CD4-positive, alpha-beta T cell (primary cell): ENCODE measurements at regions not wholly inside any gene's neighbourhood (a gene's known extent, or its start where the extent isn't known, plus 50 kb on each side); places are given as distances from the start of the nearest gene placed in this dataset.
A peak's percentile ranks its signal among the peaks of the same experiment; 100 is the strongest.

ENCODE experiments used
- ATAC-seq: fragments of 200-7000 bp; cut with Tn5 transposase; one replicate; pipeline ENCODE4 v1.10.0; 2022; ENCODE audit warnings: mild to moderate bottlenecking; ENCODE audit not compliant: poor library complexity
- CTCF ChIA-PET: fragments of 350-600 bp; sonication (Branson Sonifier 250); formaldehyde crosslinking; loops from one replicate; lab custom pipeline; 2021; ENCODE audit warnings: antibody characterized with exemption, inconsistent platforms; lab: Charles Lee
- POLR2A ChIA-PET: fragments of 350-600 bp; sonication (Branson Sonifier 250); formaldehyde crosslinking; loops from one replicate; lab custom pipeline; 2021; ENCODE audit warnings: antibody characterized with exemption, inconsistent platforms; lab: Charles Lee
- DNase-seq, 14 experiments: peaks; one replicate each; pipeline ENCODE4 v3.0.0-alpha.2; 2013 to 2020; ENCODE audit warnings: mixed read lengths in 2 of 14
- H3K27ac ChIP-seq, 2 donors: one replicate each; pipeline versions ENCODE4 v1.5.1 to v1.7.0; 2013; ENCODE audit warnings: low read length in 2 of 2, low read depth in 1 of 2, mild to moderate bottlenecking in 1 of 2
- H3K27me3 ChIP-seq, 2 experiments: 1 replicate in 1 of 2; 2 replicates in 1 of 2; pipeline versions ENCODE4 v1.6.1 to v1.7.0; 2013; ENCODE audit warnings: low read length in 2 of 2, control low read depth in 1 of 2, mild to moderate bottlenecking in 1 of 2, moderate library complexity in 1 of 2; ENCODE audit not compliant: insufficient read depth in 2 of 2, control insufficient read depth in 1 of 2
- H3K36me3 ChIP-seq: one replicate; pipeline ENCODE4 v1.6.1; 2013; ENCODE audit warnings: low read length, control low read depth; ENCODE audit not compliant: insufficient read depth
- H3K4me1 ChIP-seq: one replicate; pipeline ENCODE4 v1.6.1; 2013; ENCODE audit warnings: low read length, control low read depth; ENCODE audit not compliant: insufficient read depth
- H3K4me3 ChIP-seq: one replicate; pipeline ENCODE4 v1.5.1; 2013; ENCODE audit warnings: mild to moderate bottlenecking, low read length, moderate library complexity
- H3K9me3 ChIP-seq, 2 experiments: 1 replicate in 1 of 2; 2 replicates in 1 of 2; pipeline versions ENCODE4 v1.6.1 to v1.7.0; 2013; ENCODE audit warnings: low read length in 2 of 2, mild to moderate bottlenecking in 2 of 2, control low read depth in 1 of 2, moderate library complexity in 1 of 2; ENCODE audit not compliant: control insufficient read depth in 1 of 2, insufficient read depth in 1 of 2
- H3K27ac Mint-ChIP-seq: one replicate; pipeline ENCODE4 v1.8.0; 2020; ENCODE audit warnings: mixed read lengths
- H3K27me3 Mint-ChIP-seq: one replicate; pipeline ENCODE4 v1.8.0; 2021; ENCODE audit warnings: mixed read lengths
- H3K36me3 Mint-ChIP-seq: one replicate; pipeline ENCODE4 v1.8.0; 2021; ENCODE audit warnings: low read depth, mixed read lengths
- H3K4me1 Mint-ChIP-seq: one replicate; pipeline ENCODE4 v1.8.0; 2021; ENCODE audit warnings: low read depth, mixed read lengths
- H3K4me3 Mint-ChIP-seq: one replicate; pipeline ENCODE4 v1.8.0; 2020; ENCODE audit warnings: mild to moderate bottlenecking, mixed read lengths
- H3K9me3 Mint-ChIP-seq: one replicate; pipeline ENCODE4 v1.8.0; 2020; ENCODE audit warnings: mixed read lengths
- intact Hi-C, 2 experiments: fragments of 100-400 bp; cut with DNase I in 1 of 2; cut with micrococcal nuclease in 1 of 2; formaldehyde crosslinking; loops; one replicate each; pipeline versions ENCODE4 v1.15.1 to v1.9.0; 2023 to 2025; cut with DNase I, micrococcal nuclease
- TF ChIP-seq, protein P1 (sequence below): fragments of 200-600 bp; IDR thresholded peaks from one replicate; pipeline ENCODE4 v1.8.0; 2022; ENCODE audit warnings: antibody characterized with exemption, mild to moderate bottlenecking

GRCh38 chr3:24683090-24683489 lies 188.4 kb upstream of the THRB start:
- no peak for ATAC-seq
- TF ChIP-seq, protein P1, sequence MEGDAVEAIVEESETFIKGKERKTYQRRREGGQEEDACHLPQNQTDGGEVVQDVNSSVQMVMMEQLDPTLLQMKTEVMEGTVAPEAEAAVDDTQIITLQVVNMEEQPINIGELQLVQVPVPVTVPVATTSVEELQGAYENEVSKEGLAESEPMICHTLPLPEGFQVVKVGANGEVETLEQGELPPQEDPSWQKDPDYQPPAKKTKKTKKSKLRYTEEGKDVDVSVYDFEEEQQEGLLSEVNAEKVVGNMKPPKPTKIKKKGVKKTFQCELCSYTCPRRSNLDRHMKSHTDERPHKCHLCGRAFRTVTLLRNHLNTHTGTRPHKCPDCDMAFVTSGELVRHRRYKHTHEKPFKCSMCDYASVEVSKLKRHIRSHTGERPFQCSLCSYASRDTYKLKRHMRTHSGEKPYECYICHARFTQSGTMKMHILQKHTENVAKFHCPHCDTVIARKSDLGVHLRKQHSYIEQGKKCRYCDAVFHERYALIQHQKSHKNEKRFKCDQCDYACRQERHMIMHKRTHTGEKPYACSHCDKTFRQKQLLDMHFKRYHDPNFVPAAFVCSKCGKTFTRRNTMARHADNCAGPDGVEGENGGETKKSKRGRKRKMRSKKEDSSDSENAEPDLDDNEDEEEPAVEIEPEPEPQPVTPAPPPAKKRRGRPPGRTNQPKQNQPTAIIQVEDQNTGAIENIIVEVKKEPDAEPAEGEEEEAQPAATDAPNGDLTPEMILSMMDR: no peak
- ChIA-PET POLR2A (no interaction called here), CTCF (no interaction called here)
- no peak overlapping the region for H3K4me3 ChIP-seq
- Mint-ChIP-seq H3K27me3 (peaks cover 8% of the 10 kb centered on the region), H3K9me3 (no peaks in the 10 kb centered on the region), H3K27ac (no peak overlapping the region), H3K4me1 (no peaks in the 10 kb centered on the region), H3K4me3 (no peak overlapping the region), H3K36me3 (no peaks in the 10 kb centered on the region)
- H3K9me3 ChIP-seq: peaks cover 0 to 6% of the 10 kb centered on the region in 2 experiments
- H3K27me3 ChIP-seq: no peaks in the 10 kb centered on the region
- no peaks in the 10 kb centered on the region for H3K4me1 ChIP-seq
- H3K36me3 ChIP-seq: no peaks in the 10 kb centered on the region
- no peak overlapping the region for H3K27ac ChIP-seq
- no peak for DNase-seq
- intact Hi-C loops: no loop called here

DNA sequence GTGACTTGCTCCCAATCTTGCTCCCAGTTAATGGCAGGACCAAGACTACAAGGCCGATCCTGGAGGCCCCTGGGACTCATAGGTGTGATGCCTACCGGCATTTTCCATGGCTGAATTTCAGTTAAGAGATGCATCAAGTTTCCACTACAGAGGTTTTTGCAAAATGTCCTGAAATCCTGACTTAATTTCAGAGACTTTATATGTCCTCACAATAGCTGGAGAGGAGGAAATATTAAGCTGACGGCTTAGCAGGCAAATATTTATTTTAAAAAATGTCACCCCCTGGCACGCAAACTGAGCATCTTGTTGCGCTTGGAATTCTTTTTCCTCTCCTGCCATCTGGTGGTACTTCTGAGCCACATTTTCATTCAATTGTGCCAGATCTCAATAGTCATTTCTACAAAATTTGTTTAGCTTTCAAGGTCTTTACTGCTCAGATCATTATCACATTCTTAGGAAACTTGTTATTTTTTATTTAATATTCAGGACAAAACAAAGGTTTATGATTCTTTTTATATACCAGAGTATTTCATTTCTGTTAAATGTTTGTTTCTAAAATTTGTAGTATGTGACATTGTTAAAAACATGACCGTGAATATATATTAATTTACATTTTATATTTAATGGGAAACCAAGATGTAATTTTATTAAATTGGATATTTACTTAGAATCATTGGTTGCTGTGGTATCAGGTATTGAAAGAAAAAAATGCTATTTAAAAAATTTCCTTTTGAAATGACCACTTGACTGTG lies 189.2 kb upstream of the THRB start:
- H3K27ac ChIP-seq: no peak overlapping the region
- Mint-ChIP-seq H3K4me3 (no peak overlapping the region), H3K36me3 (no peaks in the 10 kb centered on the region), H3K27ac (no peak overlapping the region), H3K27me3 (peaks cover under 1% of the 10 kb centered on the region), H3K9me3 (no peaks in the 10 kb centered on the region), H3K4me1 (no peaks in the 10 kb centered on the region)
- H3K27me3 ChIP-seq: no peaks in the 10 kb centered on the region
- no peak overlapping the region for H3K4me3 ChIP-seq
- peak in 1 of 14 experiments; percentile 8 for DNase-seq
- ATAC-seq: no peak
- intact Hi-C loops: no loop called here
- H3K4me1 ChIP-seq: no peaks in the 10 kb centered on the region
- peaks cover 0 to 6% of the 10 kb centered on the region in 2 experiments for H3K9me3 ChIP-seq
- POLR2A ChIA-PET: no interaction called here
- TF ChIP-seq, protein P1: no peak
- CTCF ChIA-PET: no interaction called here
- no peaks in the 10 kb centered on the region for H3K36me3 ChIP-seq

- Histone ChIP-seq H3K4me1 (no peaks in the 10 kb centered on the region), H3K9me3 (peaks cover 0 to 6% of the 10 kb centered on the region in 2 experiments), H3K27me3 (no peaks in the 10 kb centered on the region), H3K4me3 (no peak overlapping the region), H3K27ac (no peak overlapping the region), H3K36me3 (no peaks in the 10 kb centered on the region)
- POLR2A ChIA-PET: no interaction called here
- H3K36me3 Mint-ChIP-seq: no peaks in the 10 kb centered on the region
- no peaks in the 10 kb centered on the region for H3K9me3 Mint-ChIP-seq
- intact Hi-C loops: no loop called here
- TF ChIP-seq, protein P1: no peak
- ATAC-seq: no peak
- no peak overlapping the region for H3K27ac Mint-ChIP-seq
- no peak for DNase-seq
- H3K4me1 Mint-ChIP-seq: no peaks in the 10 kb centered on the region
- CTCF ChIA-PET: no interaction called here
- H3K4me3 Mint-ChIP-seq: no peak overlapping the region
- H3K27me3 Mint-ChIP-seq: no peaks in the 10 kb centered on the region
Observed at GRCh38 chr3:24684506-24685023, 189.9 kb upstream of the THRB start.
